ENCODE measurements at regions not wholly inside any gene's neighbourhood (a gene's known extent, or its start where the extent isn't known, plus 50 kb on each side); places are given as distances from the start of the nearest gene placed in this dataset.
A peak's percentile ranks its signal among the peaks of the same experiment; 100 is the strongest.
"Not testable (repeated sequence)": the region's sequence is repeated elsewhere in the genome, so short reads cannot be mapped to it uniquely, and the experiment has no call there.

- DNase-seq (ENCODE audit: low read depth), result peak; percentile 38
- H3K4me3 ChIP-seq (ENCODE audit: low read length), result no peak overlapping the region
- no peak for TF ChIP-seq CTCF (IDR thresholded peaks at IDR 0.05; ENCODE audit: insufficient read depth, low read depth, low read length, missing control alignments)
Measured at GRCh38 chrX:8043546-8043945, 116.3 kb upstream of the PNPLA4 start.

GRCh38 chrX:8043121-8043520 lies 115.9 kb upstream of the PNPLA4 start:
- H3K4me3 ChIP-seq (ENCODE audit: low read length), result no peak overlapping the region
- TF ChIP-seq CTCF (IDR thresholded peaks at IDR 0.05; ENCODE audit: insufficient read depth, low read depth, low read length, missing control alignments), result no peak
- DNase-seq (ENCODE audit: low read depth), result peak; percentile 83

- peak; percentile 42 for DNase-seq (ENCODE audit: low read depth)
- peak; percentile 47 for TF ChIP-seq CTCF (IDR thresholded peaks at IDR 0.05; ENCODE audit: insufficient read depth, low read depth, low read length, missing control alignments)
- no peak overlapping the region for H3K4me3 ChIP-seq (ENCODE audit: low read length)
Measured at GRCh38 chrX:8042304-8042703, 115.1 kb upstream of the PNPLA4 start.

- not testable (repeated sequence) for DNase-seq (ENCODE audit: low read depth); H3K4me3 ChIP-seq (ENCODE audit: low read length)
Measured at GRCh38 chrX:8039711-8040110, 112.5 kb upstream of the PNPLA4 start.

GRCh38 chrX:8037593-8038348 lies 110.6 kb upstream of the PNPLA4 start:
- TF ChIP-seq CTCF (IDR thresholded peaks at IDR 0.05; ENCODE audit: insufficient read depth, low read depth, low read length, missing control alignments), result no peak
- peak; percentile 9 for DNase-seq (ENCODE audit: low read depth)
- no peak overlapping the region for H3K4me3 ChIP-seq (ENCODE audit: low read length)

- H3K4me3 ChIP-seq (ENCODE audit: low read length), result no peak overlapping the region
- TF ChIP-seq CTCF (IDR thresholded peaks at IDR 0.05; ENCODE audit: insufficient read depth, low read depth, low read length, missing control alignments), result no peak
- DNase-seq (ENCODE audit: low read depth), result no peak
Measured at GRCh38 chrX:8036914-8037313, 109.7 kb upstream of the PNPLA4 start.

- no peak overlapping the region for H3K4me3 ChIP-seq (ENCODE audit: low read length)
- TF ChIP-seq CTCF (IDR thresholded peaks at IDR 0.05; ENCODE audit: insufficient read depth, low read depth, low read length, missing control alignments), result no peak
- no peak for DNase-seq (ENCODE audit: low read depth)
Measured at GRCh38 chrX:8034058-8034457, 106.8 kb upstream of the PNPLA4 start.
